ENCODE measurements at regions not wholly inside any gene's neighbourhood (a gene's known extent, or its start where the extent isn't known, plus 50 kb on each side); places are given as distances from the start of the nearest gene placed in this dataset.
"Not testable (repeated sequence)": the region's sequence is repeated elsewhere in the genome, so short reads cannot be mapped to it uniquely, and the experiment has no call there.

DNA sequence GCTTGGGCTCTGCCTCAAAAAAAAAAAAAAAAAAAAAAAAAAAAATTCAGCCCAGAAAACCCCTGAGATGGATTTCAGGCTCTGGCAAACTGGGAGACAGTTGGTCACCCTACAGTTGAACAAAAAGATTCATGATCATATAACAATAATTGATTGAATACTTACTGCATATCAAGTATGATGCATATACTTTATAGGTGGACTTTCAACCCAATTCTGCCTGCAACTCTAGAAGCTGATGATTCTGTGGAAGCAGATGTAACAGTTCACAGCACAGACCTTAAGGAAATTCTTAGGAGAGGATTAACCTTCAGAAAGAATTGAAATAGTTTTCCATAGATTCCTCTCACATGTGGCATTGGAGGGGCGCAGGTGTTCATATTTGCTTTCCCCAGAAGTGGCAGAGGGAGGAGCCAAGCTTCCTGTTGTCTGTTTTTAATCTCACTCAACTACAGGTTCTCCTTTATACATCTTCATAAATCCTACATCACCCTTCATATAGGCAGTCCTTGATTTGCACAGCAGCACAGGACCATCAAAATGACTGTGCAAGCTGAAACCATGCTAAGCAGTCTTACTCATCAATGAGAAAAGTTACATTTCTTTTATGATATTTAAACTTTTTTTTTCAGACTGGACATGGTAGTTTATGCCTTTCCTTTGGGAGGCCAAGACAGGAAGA lies 149.4 kb upstream of the KLF3 start:
- no peak for DNase-seq (ENCODE audit: low spot score)

DNA sequence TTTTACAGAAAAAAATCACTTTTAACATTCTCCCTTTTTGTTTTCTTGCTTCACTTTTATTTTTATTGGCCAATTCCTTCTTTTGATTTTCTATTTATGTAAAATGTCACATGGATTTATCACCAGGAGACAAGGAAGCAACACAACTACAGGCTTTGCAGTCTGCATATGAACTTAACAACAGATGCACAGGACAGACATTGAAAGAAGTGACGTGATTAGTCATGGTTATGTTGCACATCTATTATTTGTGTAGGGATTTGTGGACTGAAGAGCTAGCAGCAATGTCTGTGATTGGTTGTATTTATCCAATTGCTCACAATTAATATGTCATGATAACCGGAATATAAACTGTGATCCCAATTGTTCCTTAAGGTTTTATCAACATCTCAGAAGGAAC lies 147.8 kb upstream of the KLF3 start:
- DNase-seq (ENCODE audit: low spot score): no peak

DNA sequence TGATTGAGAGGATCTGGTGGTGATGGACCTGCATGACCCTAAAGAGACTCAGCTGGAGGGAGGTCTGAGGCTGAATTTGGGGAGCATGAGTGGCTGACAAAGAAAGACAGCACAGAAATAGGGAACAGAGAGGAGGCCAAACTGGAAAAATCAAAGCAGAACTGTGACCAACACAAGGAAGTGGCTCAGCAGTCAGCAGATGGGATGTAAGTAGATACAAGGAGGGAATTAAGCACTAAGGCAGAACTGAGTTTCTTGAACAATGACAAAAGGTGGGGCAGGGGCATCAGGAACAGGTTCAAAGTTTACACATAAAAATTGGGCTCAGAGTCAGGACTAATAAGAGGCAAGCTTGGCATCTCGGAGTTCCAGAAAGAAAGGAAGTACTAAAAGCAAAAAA lies 144.3 kb upstream of the KLF3 start:
- DNase-seq (ENCODE audit: low spot score): no peak

DNA sequence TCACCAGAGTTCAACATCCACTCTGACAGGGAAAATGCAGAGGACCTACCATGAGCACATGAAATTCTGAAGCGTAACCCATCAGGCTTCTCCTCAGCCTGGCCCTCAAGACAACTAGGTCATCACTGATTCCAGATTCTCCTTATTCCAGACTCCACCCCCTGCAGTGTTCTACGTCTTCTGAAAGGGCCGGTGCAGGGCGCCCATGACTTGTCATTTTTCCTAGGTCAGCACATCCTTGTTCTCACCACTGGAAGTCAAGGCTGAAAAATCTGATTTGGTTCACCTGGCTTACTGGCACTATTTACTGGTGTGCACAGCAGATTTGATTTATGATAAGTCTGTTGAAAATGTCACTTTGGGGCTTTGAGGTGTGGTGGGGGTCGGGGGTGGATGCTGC lies 140.9 kb upstream of the KLF3 start:
- no peak for DNase-seq (ENCODE audit: low spot score)

DNA sequence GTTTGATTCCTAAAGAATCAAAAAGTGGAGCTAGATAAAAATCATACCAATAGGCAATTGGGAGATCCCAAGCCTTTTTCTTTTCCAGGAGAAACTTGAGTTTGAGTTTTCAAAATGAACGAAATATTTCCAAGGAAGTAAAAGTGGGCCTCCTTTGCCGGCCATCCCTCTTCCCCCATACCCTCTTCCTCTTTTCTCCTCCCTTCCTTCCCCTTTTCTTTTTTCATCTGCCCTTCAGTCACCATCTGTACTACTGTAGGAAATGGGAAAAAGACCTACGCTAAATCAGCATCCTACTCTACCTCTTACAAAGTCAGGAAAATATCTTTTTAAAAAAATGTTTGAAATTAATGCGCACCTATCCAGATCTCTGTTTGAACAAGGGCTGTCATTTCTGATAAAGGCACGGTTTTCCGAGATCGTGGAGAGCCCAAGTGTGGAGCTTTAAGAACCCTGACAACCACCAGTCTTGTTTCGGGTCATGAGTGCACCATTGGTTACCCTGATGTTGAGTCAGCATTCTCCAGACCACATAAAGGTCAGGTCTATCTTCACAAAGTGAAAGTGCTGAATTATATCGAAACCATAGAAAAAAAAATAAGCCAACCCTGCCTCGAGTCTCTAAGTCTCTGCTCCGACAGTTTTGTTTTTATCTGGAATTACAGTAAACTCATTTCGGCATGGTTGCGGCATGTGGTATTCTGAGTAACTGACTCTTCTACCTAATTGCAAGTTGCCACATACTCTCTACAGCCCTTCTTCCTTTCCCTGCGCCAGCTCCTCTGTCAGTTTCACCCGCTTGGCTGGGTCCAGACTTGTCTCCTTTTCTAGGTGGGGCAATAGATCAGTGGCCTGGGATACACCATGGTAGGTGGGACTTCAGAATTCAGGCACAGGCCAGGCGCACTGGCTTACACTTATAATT lies 140.2 kb upstream of the KLF3 start:
- no peak for DNase-seq (ENCODE audit: low spot score)

DNA sequence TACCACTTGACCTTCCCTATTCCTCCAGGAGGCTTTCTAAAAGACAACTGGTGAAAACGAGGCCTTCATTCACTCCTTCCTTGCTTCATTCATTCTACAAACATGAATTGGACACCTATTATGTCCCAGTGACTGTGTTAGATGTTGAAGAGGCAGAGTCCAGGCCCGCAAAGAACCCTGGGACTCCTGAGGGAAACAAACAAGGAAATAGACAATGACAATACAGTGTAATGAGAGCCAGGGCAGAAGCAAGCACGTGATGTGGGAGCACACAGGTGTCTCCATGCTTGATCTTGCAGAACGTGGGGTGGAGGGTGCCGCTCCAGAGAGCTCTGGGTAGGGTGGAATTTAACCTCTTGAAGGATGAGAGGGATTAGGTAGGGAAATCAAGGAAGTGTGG lies 137.6 kb upstream of the KLF3 start:
- DNase-seq (ENCODE audit: low spot score): no peak

DNA sequence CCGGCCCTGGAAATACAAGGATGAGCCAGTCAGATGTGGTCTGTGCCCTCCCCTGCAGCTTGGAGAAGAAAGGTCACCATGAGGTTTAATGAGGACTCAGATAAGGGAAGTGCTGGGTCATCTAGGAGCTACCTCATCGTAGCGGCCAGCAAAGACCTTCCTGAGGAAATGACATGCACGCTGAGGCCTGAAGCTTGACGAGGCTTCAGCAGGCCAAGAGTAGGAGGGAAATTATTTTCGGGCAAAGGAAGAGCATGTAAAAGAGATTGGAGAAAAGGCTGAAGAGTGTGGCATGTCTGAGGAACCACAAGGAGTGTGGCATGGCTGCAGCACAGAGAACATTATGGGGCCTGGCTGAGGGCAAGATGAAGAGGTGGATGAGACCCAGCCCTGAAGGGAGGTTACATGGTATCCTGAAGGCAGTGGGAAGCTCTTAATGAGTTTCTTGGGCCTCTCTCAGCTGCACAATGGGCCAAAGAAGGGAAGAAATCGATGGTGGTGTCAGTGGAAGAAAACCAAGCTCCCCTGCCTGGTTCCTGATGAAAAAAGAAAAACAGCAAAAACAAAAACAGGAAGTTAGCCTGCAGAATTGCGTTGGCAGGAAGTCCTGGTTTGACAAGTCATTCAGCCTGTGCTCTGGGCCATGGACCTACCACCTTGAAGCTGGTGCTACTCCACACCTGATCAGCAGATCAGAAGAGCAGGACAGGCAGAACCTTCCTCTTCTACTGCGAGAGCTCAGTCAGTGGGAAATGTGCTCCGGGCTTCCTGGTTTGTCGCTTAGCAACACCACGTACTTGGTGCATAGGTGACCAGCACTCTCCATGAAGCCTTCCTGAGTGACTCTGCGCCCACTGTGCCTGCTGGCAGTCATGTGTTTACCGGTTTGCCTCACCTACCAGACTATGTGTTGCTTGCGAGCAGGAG lies 134.5 kb upstream of the KLF3 start:
- no peak for DNase-seq (ENCODE audit: low spot score)

DNA sequence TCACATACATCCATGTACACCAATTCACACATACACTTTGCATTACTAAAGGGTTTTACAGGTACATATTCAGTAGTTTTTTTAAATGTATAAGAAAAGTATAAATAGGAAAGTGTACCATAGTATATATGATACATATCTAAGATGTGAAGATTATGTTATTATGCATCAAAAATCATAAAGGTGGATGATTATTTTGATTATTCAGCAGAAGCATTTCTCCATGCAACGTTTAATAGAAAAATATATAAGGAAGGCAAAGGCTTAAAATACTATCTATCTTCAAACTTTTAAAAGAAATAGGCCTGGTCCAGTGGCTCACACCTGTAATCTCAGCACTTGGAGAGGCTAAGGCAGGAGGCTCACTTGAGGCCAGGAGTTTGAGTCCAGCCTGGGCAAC lies 133.5 kb upstream of the KLF3 start:
- no peak for DNase-seq (ENCODE audit: low spot score)

DNA sequence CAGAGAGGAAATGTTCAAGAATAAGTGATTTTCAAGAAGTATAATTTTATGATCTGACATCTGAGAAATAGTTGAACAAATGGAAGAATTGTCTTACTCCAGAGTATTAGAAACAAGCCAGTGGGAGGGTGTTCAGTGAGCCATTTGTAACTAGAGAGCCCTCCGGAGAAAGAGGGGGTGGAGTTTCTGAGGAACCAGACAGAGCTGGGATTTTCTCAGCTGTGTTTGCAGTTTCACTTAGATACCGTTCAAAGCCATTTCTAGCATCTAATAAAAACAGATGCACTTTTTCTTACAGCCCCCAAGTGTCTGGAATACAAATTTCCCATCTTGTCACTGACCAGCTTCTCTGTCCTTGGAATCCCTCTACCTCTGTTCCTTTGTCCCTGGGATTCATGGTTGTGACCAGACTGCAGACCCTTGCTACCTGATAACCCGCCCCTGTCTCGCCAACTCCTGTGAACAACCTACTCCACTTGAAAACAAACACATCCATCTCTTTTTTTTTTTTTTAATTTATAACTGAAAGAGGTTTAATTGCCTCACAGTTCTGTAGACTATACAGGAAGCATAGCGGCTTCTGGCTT lies 132.8 kb upstream of the KLF3 start:
- DNase-seq (ENCODE audit: low spot score): no peak

DNA sequence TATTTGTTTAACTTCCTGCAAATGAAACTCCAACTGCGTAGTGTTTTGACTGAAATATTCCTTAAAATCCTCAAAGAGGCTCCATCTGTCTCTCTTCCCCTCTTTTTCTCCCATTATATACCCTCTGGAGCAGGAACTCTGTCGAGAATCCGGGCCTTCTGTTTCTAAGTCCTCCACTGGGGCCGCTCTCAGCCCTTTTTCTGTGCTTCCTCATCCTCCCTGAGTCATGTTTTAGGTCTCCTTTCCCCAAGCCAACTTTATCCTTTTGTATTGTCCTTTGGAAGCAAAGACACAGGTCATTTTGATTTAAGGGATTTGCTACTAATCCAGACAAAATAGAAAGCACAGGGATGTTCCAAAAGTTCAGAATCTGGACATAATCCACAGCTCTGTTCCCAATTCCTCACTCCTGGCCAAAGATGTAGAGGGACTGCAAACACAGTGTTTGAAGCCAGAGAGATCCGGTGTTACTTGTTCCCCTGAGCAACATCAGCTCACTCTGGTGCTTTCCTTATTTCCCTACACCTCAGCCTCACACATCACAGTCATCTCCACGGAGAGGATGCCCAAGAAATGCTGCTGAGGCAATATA lies 131.0 kb upstream of the KLF3 start:
- no peak for DNase-seq (ENCODE audit: low spot score)

DNA sequence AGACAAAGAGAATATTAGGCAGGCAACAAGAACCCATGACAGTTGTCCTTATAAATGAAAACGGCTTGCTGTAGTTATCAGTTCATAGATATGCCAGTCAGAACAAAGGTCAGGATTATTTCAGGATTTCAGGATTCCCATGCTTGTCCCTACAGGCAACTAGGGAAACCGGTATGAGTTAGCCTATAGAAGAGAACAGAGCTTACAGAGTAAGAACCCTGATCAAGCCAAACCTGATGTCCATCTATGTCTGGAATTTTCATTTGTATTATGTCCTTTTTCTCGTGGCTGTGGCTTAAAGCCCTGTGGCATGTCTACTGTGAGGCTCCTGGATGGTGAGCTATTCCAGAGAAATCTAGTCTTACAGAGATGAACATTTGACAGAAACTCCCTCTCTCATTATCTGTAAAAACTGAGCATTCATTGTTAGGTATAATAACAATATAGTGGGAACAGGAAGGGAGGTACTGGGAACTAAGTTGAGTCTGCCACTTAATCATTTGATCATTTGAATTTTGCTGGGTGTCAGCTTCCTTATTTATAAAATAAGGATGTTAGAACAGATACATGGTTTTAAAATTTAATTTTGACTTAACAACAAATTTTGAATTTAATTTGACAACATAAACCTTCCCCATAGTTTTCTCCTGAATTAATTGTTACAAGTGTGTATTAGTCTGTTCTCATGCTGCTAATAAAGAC lies 129.5 kb upstream of the KLF3 start:
- no peak for DNase-seq (ENCODE audit: low spot score)

DNA sequence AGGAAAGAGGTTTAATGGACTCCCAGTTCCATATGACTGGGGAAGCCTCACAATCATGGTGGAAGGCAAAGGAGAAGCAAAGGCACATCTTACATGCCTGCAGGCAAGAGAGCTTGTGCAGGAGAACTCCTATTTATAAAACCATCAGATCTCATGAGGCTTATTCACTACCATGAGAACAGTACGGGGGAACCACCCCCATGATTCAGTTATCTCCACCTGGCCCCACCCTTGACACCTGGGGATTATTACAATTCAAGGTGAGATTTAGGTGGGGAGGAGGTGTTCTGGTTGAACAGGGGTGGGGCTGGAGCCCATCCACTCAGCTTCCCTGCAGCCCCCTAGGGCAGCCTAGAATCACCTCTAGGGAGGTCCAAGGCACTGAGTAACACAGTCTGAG lies 128.9 kb upstream of the KLF3 start:
- not testable (repeated sequence) for DNase-seq (ENCODE audit: low spot score)

DNA sequence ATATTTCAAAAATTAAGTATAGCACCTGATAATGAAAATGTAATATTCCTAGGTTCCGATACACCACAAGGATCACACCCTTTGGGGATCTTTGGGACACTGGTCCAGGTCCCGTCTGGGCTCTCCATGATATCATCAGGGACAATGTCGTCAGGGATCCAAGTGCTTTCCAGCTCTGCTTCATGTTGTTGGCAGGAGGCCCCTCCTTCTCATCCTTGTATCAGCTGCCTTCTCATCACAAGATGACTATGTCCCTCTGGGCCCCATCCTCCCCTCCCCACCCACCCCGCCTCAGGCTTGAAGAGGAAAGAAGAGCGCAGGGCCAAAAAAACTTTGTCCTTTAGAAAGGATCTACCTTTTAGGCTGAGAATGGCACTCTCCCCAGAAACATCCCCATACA lies 128.3 kb upstream of the KLF3 start:
- no peak for DNase-seq (ENCODE audit: low spot score)

DNA sequence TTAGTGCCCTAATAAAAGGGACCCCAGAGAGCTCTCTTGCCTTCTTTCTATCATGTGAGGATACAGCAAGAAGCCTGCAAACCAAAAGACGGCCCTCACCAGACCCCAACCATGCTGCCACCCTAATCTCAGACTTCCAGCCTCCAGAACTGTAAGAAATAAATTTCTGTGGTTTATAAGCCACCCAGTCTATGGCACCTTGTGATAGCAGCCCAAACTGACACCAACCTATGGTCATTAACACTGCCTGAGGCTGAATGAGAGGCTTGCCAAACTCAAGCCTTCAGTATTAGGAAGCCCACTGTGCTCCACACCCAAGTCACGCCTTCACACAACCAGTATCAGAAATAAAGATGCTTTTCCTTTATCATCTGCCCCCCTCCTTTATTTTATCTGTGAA lies 127.3 kb upstream of the KLF3 start:
- DNase-seq (ENCODE audit: low spot score): no peak

DNA sequence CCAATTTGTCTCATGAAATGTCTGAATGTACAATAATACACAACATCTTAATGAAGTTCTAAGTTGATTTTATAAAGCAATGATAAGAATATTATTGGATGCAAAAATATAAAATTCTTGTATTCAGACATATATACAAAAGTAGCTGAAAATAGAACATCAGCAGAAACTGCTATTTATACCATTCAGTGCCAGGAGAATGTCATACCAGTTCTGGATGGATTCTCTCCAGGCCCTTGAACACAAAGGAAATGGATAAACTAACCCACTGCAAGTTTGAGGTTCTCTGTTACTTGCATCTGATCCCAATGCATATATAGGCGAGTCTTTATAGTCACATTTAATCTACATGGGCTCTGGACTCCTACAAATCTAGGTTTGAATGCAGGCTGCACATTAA lies 126.3 kb upstream of the KLF3 start:
- no peak for DNase-seq (ENCODE audit: low spot score)

DNA sequence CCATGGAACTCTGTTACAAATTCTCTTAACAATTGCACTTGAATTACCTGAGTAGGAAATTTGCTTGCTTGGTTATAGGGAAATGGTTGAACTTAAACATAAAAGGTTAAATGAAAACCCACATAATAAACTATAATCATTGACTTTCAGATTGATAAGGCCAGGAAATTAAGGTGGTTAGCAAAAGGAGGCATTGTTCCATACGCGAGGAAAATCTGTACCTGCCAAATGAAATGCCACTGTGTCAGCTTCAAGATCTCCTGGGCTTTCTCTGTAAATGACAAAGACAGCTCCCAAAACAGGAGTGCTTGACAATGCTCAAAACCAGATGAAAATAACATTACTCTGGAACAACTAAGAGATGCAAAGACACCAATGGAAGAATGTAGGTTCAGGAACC lies 125.5 kb upstream of the KLF3 start:
- DNase-seq (ENCODE audit: low spot score): no peak

DNA sequence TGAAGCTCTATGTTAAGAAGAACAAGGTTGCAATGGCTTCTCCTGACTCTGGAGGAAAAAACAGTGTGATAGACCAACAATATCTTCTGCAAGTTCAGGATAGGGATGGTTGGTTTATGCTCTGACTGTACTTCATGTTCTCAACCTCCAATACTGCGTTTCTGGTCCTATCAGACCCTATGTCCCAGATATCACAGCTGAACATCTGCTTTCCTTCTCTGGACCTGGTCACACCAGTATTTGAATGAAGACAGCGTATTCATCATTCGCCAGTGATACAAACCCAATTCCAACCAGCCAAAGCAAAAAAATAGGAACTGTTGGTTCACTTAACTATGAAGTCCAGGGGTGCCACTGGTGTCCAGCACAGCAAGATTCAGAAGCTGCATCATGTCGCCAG lies 124.5 kb upstream of the KLF3 start:
- DNase-seq (ENCODE audit: low spot score): no peak

DNA sequence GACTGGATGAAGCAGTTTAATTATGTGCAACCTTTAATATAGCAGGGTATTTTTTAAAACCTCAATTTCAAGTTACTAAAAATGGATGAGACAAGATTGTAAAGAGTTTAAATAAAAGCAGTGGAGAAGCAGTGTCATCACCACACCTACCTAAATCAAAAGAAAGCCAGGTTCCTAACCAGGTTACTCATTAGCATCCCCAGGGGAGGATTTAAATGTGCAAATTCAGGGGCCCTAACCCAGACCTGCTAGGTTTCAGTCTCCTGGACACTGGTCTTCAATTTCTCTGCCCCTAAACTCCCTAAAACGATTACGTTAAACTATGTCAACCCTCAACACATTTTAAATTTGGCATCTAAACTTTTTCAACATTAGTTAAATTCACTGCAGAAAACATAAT lies 116.9 kb upstream of the KLF3 start:
- no peak for DNase-seq (ENCODE audit: low spot score)

DNA sequence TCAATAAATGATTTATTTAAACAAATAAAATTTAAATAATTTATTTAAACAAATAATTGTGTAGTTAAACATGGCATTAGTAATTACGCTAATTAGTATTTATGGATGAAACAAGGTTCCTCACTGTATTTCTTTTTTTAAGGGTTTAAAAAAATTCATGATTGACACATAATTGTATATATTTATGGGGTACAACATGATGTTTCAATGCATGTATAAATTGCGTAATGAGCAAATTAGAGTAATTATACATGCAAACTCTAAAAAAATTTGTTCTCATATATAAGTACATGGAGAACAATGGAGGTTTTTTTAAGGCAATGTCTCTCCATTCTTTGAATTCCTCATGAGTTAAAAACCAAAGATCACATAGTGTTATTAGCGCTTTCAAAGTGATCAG lies 115.7 kb upstream of the KLF3 start:
- DNase-seq (ENCODE audit: low spot score): no peak

DNA sequence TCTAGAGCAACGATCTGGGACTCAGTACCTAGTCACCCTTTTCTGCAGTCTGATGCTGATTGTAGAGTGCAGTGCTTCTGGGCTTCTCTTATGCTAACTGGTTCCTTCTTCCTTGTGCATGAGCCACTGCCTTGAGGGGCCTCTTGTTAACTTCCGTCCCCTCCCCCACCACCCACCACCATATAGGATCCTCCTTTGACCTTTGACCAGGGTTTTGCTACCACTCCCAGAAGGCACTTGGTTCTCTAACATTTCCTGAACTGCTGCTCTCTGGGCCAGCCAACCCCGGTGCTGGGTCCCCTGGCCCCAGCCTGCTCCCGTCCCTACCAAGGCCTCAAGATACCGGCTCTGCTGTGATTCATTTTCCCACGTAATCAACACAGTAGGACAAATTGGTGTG lies 104.6 kb upstream of the KLF3 start:
- DNase-seq (ENCODE audit: low spot score): no peak

DNA sequence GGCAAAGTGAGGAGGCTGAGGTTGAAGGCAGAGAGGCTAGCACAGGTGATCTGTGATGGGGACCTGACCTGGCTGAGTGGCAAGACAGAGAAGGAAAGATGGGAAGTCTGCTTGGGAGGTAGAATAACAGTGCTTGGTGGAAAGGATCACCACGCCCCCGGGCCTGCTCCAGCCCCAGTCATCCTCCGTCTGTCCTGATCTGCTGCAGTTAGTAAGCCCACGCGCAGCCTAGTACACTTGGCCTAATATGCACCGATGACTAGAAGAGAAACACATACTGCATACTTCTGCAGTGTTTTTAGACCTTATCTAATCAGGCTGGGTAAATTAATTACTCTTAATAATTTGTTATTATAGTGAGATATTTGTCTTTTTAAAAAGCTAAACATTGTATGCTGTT lies 103.7 kb upstream of the KLF3 start:
- DNase-seq (ENCODE audit: low spot score): no peak

Data from LoVo (cell line).